HG03135 (cell line): ENCODE measurements at regions not wholly inside any gene's neighbourhood (a gene's known extent, or its start where the extent isn't known, plus 50 kb on each side); places are given as distances from the start of the nearest gene placed in this dataset.
"Not testable (repeated sequence)": the region's sequence is repeated elsewhere in the genome, so short reads cannot be mapped to it uniquely, and the experiment has no call there.

Experiments used
- ATAC-seq: cut with Tn5 transposase; IDR thresholded peaks from one replicate; pipeline ENCODE4 v1.9.1; 2021; ENCODE audit warnings: mild to moderate bottlenecking, moderate library complexity; ENCODE audit not compliant: unreplicated experiment

DNA sequence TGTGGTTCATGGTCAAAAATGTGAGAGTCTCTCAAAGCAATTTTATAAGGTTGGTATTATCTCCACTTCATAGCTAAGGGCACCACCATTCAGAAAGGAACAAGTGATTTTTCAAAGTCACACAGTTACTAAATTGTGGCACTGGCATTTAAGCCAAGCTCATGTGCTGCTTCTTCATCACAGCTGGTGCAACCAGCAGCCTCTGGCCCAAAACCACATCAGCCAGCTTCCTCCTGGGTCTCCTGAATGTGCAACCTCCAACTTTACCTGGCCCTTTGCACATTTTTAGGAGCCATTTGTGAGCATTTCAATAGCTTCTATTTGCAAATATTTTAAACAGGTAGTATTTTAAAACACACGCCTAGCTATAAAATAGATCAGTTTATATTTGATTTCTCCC is 293.7 kb downstream of the BCL11A start:
- no peak for ATAC-seq

GRCh38 chr2:60252581-60253150 is 300.8 kb downstream of the BCL11A start:
- no peak for ATAC-seq

DNA sequence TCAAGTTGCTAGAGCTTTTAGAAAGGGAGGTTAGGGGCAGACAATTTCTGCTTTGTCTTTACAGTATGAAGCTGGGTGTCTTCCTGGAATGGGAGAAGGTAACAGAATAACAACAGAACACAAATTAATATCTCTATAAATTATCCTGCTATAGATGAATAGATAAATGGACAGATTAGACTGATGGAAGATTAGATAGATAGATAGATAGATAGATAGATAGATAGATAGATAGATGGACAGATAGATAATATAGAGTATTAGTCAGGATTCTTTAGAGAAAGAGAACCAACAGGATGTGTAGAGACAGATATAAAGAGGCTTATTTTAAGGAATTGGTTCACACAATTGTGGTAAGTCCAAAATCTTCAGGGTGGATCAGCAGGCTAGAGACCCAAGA is 302.2 kb downstream of the BCL11A start:
- ATAC-seq = no peak

GRCh38 chr2:60249879-60250278 is 303.6 kb downstream of the BCL11A start:
- no peak for ATAC-seq

DNA sequence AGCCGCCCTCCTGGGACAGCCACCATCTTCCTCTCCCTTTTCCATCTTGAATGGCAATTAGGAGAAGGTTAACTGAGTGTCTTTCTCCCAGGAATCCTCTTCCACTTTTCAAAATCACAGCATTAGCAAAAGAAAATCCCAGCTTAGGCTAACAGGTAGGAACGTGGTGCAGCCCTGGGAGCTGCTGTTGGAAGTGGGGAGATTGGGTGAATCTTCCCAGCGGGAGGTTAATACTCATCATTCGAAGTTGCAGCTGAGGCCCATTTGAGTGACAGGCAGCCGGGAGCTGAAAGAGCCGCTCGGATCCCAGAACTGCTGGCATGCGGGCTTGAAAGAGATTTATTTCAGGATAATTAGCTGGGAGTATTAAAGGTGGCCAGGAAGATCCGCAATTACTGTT is 306.0 kb downstream of the BCL11A start:
- no peak for ATAC-seq

DNA sequence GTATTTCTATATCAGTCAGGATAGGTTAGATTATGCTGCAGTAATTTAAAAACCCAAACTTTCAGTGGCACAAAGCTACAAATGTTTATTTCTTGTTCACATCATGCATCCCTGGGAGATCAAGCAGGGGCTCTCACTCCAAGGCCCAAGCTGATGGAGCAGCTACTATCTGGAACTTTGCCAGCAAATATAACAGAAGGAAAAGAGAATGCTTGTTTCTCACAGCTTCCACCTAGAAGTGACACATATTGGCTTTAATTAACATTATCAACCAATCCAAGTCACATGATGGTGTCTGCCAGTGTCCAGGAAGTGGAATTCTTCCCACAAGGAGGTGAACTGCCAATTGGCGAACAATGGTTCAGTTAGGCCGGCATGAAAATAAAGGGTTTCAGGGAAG is 306.9 kb downstream of the BCL11A start:
- ATAC-seq = no peak

DNA sequence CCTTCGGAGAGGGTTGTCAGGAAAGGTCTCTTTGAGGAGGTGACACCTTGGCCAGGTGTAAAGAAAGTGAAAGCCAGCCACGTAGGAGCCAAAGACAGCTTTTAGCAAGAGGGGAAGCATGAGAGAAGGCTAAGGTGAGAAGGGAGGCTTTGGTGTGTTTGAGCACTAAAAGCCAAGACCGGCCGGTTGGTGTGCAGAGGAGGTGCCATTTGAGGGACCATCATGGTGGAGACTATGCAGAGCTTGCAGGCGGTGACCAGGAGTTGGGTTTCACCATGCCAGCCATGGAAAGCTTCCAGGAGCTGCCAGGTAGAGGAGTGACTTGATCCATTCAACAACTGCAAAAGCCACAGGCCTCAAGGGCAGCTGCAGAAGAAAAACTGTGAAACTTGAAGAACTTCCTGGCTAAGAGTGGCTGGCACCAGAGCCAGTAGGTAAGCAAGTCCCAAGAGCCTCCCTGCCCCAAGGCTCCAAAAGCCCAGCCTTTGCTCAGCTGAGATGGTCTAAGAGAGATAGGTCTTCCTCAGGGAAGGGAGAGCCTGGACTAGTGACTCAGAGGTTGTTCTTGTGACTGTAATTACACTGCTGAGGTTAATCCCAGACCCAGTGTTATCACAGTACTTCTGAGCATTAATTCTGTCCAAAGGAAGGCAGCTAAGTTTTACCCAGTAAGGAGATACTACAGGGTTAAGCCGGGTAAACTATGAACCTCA is 319.0 kb downstream of the BCL11A start:
- ATAC-seq = no peak

DNA sequence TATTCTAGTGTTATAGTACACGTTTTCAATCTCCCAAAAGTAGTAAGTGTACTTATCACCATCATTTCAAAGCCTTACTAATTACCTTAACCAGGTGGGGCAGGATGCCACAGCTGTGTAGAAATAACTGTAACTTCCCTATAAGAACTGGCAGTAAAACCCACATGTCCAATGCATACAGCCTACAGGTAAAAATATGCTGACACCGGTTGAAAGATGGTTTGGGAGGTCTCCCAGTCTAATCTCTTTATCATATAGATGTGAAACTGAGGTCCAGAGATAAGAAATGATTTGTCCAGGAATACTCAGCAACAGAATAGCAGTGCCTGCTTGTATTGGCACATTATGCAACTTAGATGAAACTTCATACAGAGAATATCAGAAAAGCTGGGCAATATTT is 322.9 kb downstream of the BCL11A start:
- ATAC-seq = no peak

GRCh38 chr2:60230037-60230436 is 323.4 kb downstream of the BCL11A start:
- ATAC-seq = no peak

DNA sequence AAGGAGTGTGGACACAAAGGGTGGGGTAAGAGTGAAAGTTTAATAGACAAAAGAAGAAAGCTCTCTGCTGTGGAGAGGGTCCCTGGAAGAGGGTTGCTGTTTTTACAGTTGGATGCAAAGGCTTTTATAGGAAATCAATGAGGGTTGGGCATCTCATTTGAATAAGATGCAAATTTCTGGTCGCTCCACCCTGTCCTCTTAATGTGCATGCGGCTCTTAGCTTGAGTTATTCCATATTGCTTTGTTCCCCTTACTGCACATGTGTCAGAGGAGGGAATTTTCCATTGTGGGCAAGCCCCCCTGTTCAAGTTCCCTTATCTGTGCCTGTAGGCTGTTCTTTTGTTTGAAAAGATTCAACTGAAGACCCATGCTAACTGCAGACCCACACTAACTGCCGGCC is 326.5 kb downstream of the BCL11A start:
- no peak for ATAC-seq

GRCh38 chr2:60226191-60226590 is 327.3 kb downstream of the BCL11A start:
- no peak for ATAC-seq

- ATAC-seq = no peak
Observed at GRCh38 chr2:60223859-60224258, 329.6 kb downstream of the BCL11A start.

- ATAC-seq = no peak
Observed at GRCh38 chr2:60221098-60221497, 332.4 kb downstream of the BCL11A start.

DNA sequence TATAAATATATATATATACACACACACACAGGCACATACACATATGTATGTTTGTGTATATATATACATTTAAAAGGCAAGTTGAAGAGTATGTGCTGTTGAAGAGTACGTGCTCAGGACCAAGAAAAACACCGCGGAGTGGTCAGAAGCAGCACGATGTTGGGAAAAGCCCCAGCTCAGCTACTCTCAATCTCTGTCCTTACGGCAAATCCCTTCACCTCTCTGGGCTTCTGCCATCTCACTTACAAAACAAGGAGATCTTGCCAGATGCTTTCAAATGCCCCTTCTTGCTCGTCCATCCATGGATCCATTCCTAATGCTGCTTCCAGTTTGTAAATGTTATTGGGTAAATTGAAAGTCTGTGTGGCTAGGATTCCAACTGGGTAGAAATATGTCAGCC is 333.9 kb downstream of the BCL11A start:
- no peak for ATAC-seq

GRCh38 chr2:60216452-60216995 is 336.9 kb downstream of the BCL11A start:
- no peak for ATAC-seq

DNA sequence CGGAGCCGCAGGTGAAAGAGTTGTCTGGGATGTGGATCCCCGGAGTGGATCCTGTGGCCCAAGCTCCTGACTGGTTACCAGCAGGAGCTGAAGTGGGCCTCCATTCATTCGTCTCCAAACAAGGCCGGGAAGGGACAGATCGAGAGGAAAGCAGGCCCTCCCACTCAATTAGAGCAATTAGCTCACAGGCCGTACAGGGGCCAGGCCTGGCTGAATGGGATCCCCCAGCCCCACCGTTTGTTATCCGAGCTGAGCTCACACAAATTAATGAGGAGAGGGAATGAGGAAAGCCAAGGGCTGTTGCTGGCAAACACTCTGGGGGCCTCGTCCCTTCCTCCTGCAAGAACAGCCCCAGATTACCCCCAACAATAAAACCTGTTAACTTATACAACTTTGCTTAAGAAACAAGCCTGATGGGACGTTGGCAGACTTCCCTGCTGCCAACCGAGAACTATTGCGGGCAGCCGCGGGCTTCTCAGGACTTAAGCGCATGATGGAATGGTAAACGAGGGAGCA is 338.0 kb downstream of the BCL11A start:
- ATAC-seq = no peak

- no peak for ATAC-seq
Observed at GRCh38 chr2:60214626-60214875, 338.9 kb downstream of the BCL11A start.

GRCh38 chr2:60213865-60214625 is 339.4 kb downstream of the BCL11A start:
- ATAC-seq = no peak

DNA sequence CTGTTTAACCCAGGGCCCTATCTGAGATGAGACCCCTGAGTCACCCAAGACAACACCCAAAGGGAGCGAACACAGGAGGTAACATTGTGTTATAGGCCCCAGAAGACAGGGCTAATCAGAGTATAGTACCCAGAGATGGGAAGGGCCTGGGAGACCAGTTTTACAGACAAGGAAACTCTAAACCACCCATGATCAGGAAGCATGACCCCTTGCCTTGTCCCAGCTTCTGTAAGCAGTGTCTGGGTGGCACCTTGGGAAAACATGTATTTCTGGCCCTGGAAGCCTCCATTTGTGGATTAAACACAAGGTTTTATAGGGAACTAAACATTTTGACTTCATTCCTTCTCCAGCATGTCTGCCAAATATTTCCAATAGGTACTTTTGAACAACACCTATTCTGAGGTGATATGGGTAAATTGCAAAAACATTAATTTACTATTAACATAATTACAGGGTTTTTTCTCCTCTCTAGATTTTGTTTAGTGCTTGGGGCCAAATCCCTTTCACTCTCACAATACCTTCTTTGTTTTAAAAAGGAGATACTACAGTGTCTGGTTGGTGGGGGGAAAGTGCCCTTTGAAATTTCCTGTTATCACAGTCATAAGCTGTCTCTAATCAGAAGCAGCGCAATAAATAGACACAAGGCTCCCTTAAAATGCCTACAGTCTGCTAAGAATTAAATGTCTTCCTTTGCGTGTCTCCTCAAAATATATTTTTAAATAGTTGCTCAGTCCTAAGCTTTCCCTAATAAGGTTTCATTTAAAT is 341.1 kb downstream of the BCL11A start:
- ATAC-seq = no peak

DNA sequence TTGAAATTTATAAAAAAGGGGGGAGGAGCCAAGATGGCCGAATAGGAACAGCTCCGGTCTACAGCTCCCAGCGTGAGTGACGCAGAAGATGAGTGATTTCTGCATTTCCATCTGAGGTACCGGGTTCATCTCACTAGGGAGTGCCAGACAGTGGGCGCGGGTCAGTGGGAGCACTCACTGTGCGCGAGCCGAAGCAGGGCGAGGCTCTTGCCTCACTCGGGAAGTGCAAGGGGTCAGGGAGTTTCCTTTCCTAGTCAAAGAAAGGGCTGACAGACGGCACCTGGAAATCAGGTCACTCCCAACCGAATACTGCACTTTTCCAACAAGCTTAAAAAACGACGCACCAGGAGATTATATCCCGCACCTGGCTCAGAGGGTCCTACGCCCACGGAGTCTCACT is 364.4 kb downstream of the BCL11A start:
- ATAC-seq = not testable (repeated sequence)

- ATAC-seq = no peak
Observed at GRCh38 chr2:60175290-60175689, 378.2 kb downstream of the BCL11A start.
